ENCODE measurements at regions not wholly inside any gene's neighbourhood (a gene's known extent, or its start where the extent isn't known, plus 50 kb on each side); places are given as distances from the start of the nearest gene placed in this dataset.

GRCh38 chr12:58765076-58765475 is 155.2 kb downstream of the LRIG3 start:
- no peak overlapping the region for H3K4me3 ChIP-seq (replicated peaks in 1 of 2; ENCODE audit: low read depth in 2 of 2, low read length in 2 of 2)
- DNase-seq (ENCODE audit: low read depth in 2 of 2), result no peak
- no peak for TF ChIP-seq CTCF (IDR thresholded peaks at IDR 0.05; ENCODE audit: low read depth, low read length)

- no peak overlapping the region for H3K4me3 ChIP-seq (replicated peaks in 1 of 2; ENCODE audit: low read depth in 2 of 2, low read length in 2 of 2)
- no peak for DNase-seq (ENCODE audit: low read depth in 2 of 2)
- no peak for TF ChIP-seq CTCF (IDR thresholded peaks at IDR 0.05; ENCODE audit: low read depth, low read length)
These were observed 154.4 kb downstream of the LRIG3 start for GRCh38 chr12:58765653-58766512.

GRCh38 chr12:58766513-58766870 is 153.8 kb downstream of the LRIG3 start:
- H3K4me3 ChIP-seq (replicated peaks in 1 of 2; ENCODE audit: low read depth in 2 of 2, low read length in 2 of 2), result no peak overlapping the region
- DNase-seq (ENCODE audit: low read depth in 2 of 2), result no peak
- no peak for TF ChIP-seq CTCF (IDR thresholded peaks at IDR 0.05; ENCODE audit: low read depth, low read length)

- no peak for DNase-seq (ENCODE audit: low read depth in 2 of 2)
- TF ChIP-seq CTCF (IDR thresholded peaks at IDR 0.05; ENCODE audit: low read depth, low read length), result no peak
- H3K4me3 ChIP-seq (replicated peaks in 1 of 2; ENCODE audit: low read depth in 2 of 2, low read length in 2 of 2), result no peak overlapping the region
These were observed 152.8 kb downstream of the LRIG3 start for GRCh38 chr12:58767496-58767895.

GRCh38 chr12:58773986-58774385 is 146.3 kb downstream of the LRIG3 start:
- H3K4me3 ChIP-seq (replicated peaks in 1 of 2; ENCODE audit: low read depth in 2 of 2, low read length in 2 of 2), result no peak overlapping the region
- DNase-seq (ENCODE audit: low read depth in 2 of 2), result no peak
- TF ChIP-seq CTCF (IDR thresholded peaks at IDR 0.05; ENCODE audit: low read depth, low read length), result no peak

DNA sequence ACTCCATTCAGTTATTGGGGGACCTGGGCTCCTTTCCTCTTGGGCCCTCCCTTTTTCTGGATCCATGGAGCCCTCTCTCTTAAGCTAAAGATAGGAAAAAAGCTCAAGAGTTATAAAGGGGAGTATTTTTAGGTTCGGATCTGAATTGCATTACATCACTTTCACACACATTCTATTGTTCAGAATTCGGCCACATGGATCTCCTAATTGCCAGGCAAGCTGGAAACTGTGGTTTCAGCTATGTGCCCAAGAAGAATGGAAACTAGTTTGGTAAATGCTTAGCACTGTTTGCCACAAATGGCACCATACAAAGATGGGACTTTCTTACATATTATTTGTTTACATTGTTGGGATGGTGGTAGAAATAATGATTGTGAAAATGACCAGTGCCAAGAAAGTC is 145.6 kb downstream of the LRIG3 start:
- TF ChIP-seq CTCF (IDR thresholded peaks at IDR 0.05; ENCODE audit: low read depth, low read length), result no peak
- DNase-seq (ENCODE audit: low read depth in 2 of 2), result no peak
- H3K4me3 ChIP-seq (replicated peaks in 1 of 2; ENCODE audit: low read depth in 2 of 2, low read length in 2 of 2), result no peak overlapping the region

DNA sequence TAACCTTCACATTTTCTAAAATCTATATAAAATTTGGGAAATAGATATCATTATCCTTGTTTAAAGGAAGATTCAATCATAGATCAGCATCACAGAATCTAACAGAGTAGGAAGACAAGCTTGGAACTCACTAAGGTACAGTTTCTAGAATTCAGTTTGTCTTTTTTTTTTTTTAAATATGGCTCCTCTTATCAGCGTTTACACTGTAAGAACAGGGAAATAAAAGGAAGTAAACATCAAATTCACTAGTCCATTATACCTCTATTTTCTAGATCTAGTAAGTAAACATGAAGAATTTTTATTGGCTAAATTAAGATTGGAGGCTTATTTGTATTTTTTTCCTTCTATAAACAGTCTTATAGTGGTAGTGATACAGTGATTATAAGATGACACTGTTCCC is 144.9 kb downstream of the LRIG3 start:
- TF ChIP-seq CTCF (IDR thresholded peaks at IDR 0.05; ENCODE audit: low read depth, low read length), result no peak
- no peak for DNase-seq (ENCODE audit: low read depth in 2 of 2)
- no peak overlapping the region for H3K4me3 ChIP-seq (replicated peaks in 1 of 2; ENCODE audit: low read depth in 2 of 2, low read length in 2 of 2)

Data from cardiac fibroblast (primary cell).